Lung (tissue), 11 donors: ENCODE measurements at regions not wholly inside any gene's neighbourhood (a gene's known extent, or its start where the extent isn't known, plus 50 kb on each side); places are given as distances from the start of the nearest gene placed in this dataset.

ENCODE experiments used
- ATAC-seq: fragments of 200-7000 bp; cut with Tn5 transposase; one replicate; pipeline ENCODE4 v1.9.1; 2020; ENCODE audit warnings: moderate number of reproducible peaks; ENCODE audit not compliant: insufficient read depth, low FRiP score
- DNase-seq, 3 donors: peaks; one replicate each; pipeline ENCODE4 v3.0.0-alpha.2; 2013 to 2017
- H3K27ac ChIP-seq, 2 donors: one replicate each; pipeline ENCODE4 v1.5.1; 2013; ENCODE audit warnings: mild to moderate bottlenecking in 2 of 2, moderate library complexity in 2 of 2, control low read depth in 1 of 2, inconsistent platforms in 1 of 2, low read depth in 1 of 2, low read length in 1 of 2
- H3K27me3 ChIP-seq, 3 donors: one replicate each; pipeline ENCODE4 v1.5.1; 2013; ENCODE audit warnings: low read length in 2 of 3; ENCODE audit not compliant: control insufficient read depth in 3 of 3, insufficient read depth in 3 of 3
- H3K36me3 ChIP-seq, 4 donors: one replicate each; pipeline ENCODE4 v1.5.1; 2013; ENCODE audit warnings: low read length in 4 of 4, mild to moderate bottlenecking in 1 of 4, moderate library complexity in 1 of 4; ENCODE audit not compliant: control insufficient read depth in 4 of 4, insufficient read depth in 4 of 4
- H3K4me1 ChIP-seq, 5 donors: one replicate each; pipeline ENCODE4 v1.5.1; 2013; ENCODE audit warnings: low read length in 5 of 5, mild to moderate bottlenecking in 2 of 5, moderate library complexity in 1 of 5; ENCODE audit not compliant: control insufficient read depth in 5 of 5, insufficient read depth in 5 of 5
- H3K4me3 ChIP-seq: one replicate; pipeline ENCODE4 v1.5.1; 2013; ENCODE audit warnings: mild to moderate bottlenecking, control low read depth, moderate library complexity
- H3K9ac ChIP-seq, 2 donors: one replicate each; pipeline ENCODE4 v1.5.1; 2013; ENCODE audit warnings: low read length in 2 of 2, control low read depth in 1 of 2; ENCODE audit not compliant: insufficient read depth in 1 of 2
- H3K9me3 ChIP-seq, 4 donors: one replicate each; pipeline ENCODE4 v1.5.1; 2013; ENCODE audit warnings: low read length in 3 of 4, mild to moderate bottlenecking in 1 of 4, moderate library complexity in 1 of 4; ENCODE audit not compliant: control insufficient read depth in 4 of 4, insufficient read depth in 3 of 4
- CTCF ChIP-seq: IDR thresholded peaks from 2 replicates; pipeline ENCODE4 v1.5.1; 2012; ENCODE audit warnings: mild to moderate bottlenecking; ENCODE audit errors: control extremely low read depth, extremely low read depth
- WGBS, 2 donors: extraction: QIAGEN DNeasy Blood & Tissue Kit; methylation state at CpG; one replicate each; pipeline ENCODE4 v1.1.7; 2013; 5-methylcytosine and 5-hydroxymethylcytosine counted together
- donor health status: control.
- donor health status: control.
- donor health status: Bipolar disorder and iron deficiency.
- donor health status: healthy.
- donor health status: DM: yes; HTN: yes; CAD: no.

- TF ChIP-seq CTCF, result no peak
- H3K9ac ChIP-seq, result no peak overlapping the region
- no peaks in the 10 kb centered on the region for H3K27me3 ChIP-seq
- H3K4me3 ChIP-seq, result no peak overlapping the region
- no peak overlapping the region for H3K27ac ChIP-seq
- ATAC-seq (no peak), DNase-seq (no peak)
- no peaks in the 10 kb centered on the region for H3K4me1 ChIP-seq
- 87 to 89% methylated on average over 4 of the region's 4 CpGs for WGBS, 2 donors
- H3K9me3 ChIP-seq, result no peaks in the 10 kb centered on the region
- H3K36me3 ChIP-seq, result no peaks in the 10 kb centered on the region
Observed at GRCh38 chr5:92527311-92528078, 1053.5 kb downstream of the NR2F1-AS1 start.

DNA sequence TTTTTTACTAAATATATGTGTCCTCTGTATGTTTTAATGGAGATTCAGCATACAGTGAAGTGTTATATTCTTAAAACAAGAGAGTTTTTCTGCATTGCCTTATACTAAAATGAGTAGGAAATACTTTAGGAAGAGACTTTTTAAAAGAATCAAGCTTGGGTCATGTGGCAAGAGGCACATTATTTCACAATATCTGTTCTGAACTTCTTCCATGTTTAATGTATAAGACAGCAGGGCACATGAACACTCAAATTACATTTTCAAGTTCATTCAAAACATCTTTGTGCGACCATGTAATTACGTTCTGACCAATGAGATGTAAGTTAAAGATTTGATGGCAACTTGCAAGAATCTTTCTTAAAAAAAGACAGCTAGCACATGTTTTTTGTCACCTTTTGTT, 1055.9 kb downstream of the NR2F1-AS1 start:
- Histone ChIP-seq H3K27me3 (no peaks in the 10 kb centered on the region), H3K36me3 (no peaks in the 10 kb centered on the region), H3K9ac (no peak overlapping the region), H3K27ac (no peak overlapping the region), H3K9me3 (peaks cover 0 to 2% (median 0%) of the 10 kb centered on the region in 4 donors), H3K4me3 (no peak overlapping the region), H3K4me1 (no peaks in the 10 kb centered on the region)
- 86 to 89% methylated on average over 2 of the region's 2 CpGs for WGBS, 2 donors
- ATAC-seq, result no peak
- TF ChIP-seq CTCF, result no peak
- DNase-seq, result peak in 1 of 3 donors; percentile 33

- no peak for ATAC-seq
- 80 to 90% methylated on average over 3 of the region's 3 CpGs for WGBS, 2 donors
Observed at GRCh38 chr5:92519811-92520632, 1061.0 kb downstream of the NR2F1-AS1 start.

More at GRCh38 chr5:92519811-92520632, 1061.0 kb downstream of the NR2F1-AS1 start:
- H3K9me3 ChIP-seq, result peaks cover 0 to 2% (median 0%) of the 10 kb centered on the region in 4 donors
- TF ChIP-seq CTCF, result no peak
- peak in 2 of 3 donors; percentile 8 to 21 for DNase-seq
- no peaks in the 10 kb centered on the region for H3K36me3 ChIP-seq
- no peaks in the 10 kb centered on the region for H3K4me1 ChIP-seq
- no peak overlapping the region for H3K9ac ChIP-seq
- no peaks in the 10 kb centered on the region for H3K27me3 ChIP-seq
- H3K27ac ChIP-seq, result no peak overlapping the region
- H3K4me3 ChIP-seq, result no peak overlapping the region
